Esophagus squamous epithelium (tissue), 4 donors: ENCODE measurements at regions not wholly inside any gene's neighbourhood (a gene's known extent, or its start where the extent isn't known, plus 50 kb on each side); places are given as distances from the start of the nearest gene placed in this dataset.

Source experiments
- POLR2A ChIP-seq, 4 donors: fragments of 450-650 bp; IDR thresholded peaks; one replicate each; pipeline ENCODE4 v1.6.1; 2017; ENCODE audit warnings: antibody characterized with exemption in 4 of 4, mild to moderate bottlenecking in 4 of 4, moderate library complexity in 3 of 4
- TF ChIP-seq, protein P1 (sequence below), 6 experiments: fragments of 450-650 bp in 4 of 6; fragments of 200-600 bp in 2 of 6; sonication (generic) in 2 of 6; IDR thresholded peaks; one replicate each; pipeline ENCODE4 v1.5.1; 2016 to 2019; ENCODE audit warnings: antibody characterized with exemption in 6 of 6, mild to moderate bottlenecking in 4 of 6, moderate library complexity in 4 of 6

- TF ChIP-seq, protein P1, sequence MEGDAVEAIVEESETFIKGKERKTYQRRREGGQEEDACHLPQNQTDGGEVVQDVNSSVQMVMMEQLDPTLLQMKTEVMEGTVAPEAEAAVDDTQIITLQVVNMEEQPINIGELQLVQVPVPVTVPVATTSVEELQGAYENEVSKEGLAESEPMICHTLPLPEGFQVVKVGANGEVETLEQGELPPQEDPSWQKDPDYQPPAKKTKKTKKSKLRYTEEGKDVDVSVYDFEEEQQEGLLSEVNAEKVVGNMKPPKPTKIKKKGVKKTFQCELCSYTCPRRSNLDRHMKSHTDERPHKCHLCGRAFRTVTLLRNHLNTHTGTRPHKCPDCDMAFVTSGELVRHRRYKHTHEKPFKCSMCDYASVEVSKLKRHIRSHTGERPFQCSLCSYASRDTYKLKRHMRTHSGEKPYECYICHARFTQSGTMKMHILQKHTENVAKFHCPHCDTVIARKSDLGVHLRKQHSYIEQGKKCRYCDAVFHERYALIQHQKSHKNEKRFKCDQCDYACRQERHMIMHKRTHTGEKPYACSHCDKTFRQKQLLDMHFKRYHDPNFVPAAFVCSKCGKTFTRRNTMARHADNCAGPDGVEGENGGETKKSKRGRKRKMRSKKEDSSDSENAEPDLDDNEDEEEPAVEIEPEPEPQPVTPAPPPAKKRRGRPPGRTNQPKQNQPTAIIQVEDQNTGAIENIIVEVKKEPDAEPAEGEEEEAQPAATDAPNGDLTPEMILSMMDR (IDR thresholded peaks at IDR 0.05), result no peak
- no peak for TF ChIP-seq POLR2A (IDR thresholded peaks at IDR 0.05)
Measured at GRCh38 chr2:134189009-134189720, 64.7 kb upstream of the MGAT5 start.
